ENCODE measurements at regions not wholly inside any gene's neighbourhood (a gene's known extent, or its start where the extent isn't known, plus 50 kb on each side); places are given as distances from the start of the nearest gene placed in this dataset.

- no peaks in the 10 kb centered on the region for H4K20me1 ChIP-seq (ENCODE audit: insufficient read depth)
- H2AFZ ChIP-seq (ENCODE audit: low read depth): no peak overlapping the region
- H3K9ac ChIP-seq: no peak overlapping the region
Measured at GRCh38 chr6:4289770-4290320, 154.5 kb upstream of the ECI2 start.

GRCh38 chr6:4287811-4288244, 152.5 kb upstream of the ECI2 start:
- no peak overlapping the region for H3K9ac ChIP-seq

More at GRCh38 chr6:4289770-4290320, 154.5 kb upstream of the ECI2 start:
- Histone ChIP-seq H3K4me1 (ENCODE audit: low read depth, poor library complexity, severe bottlenecking) (no peaks in the 10 kb centered on the region), H3K27ac (no peak overlapping the region), H3K36me3 (ENCODE audit: insufficient read depth) (no peaks in the 10 kb centered on the region), H3K79me2 (ENCODE audit: insufficient read depth, low read depth) (no peaks in the 10 kb centered on the region), H3K27me3 (ENCODE audit: insufficient read depth, low read depth) (no peaks in the 10 kb centered on the region), H3K4me2 (no peak overlapping the region), H3K4me3 (IDR thresholded peaks at IDR 0.05; ENCODE audit: insufficient read depth, low read depth, low read length) (no peak overlapping the region)
- TF ChIP-seq CTCF (conservative IDR thresholded peaks at IDR 0.05; ENCODE audit: low read depth, low read length): no peak

GRCh38 chr6:4287372-4287771, 152.0 kb upstream of the ECI2 start:
- no peak overlapping the region for H3K27ac ChIP-seq
- H3K9ac ChIP-seq: no peak overlapping the region
- no peaks in the 10 kb centered on the region for H4K20me1 ChIP-seq (ENCODE audit: insufficient read depth)
- H3K79me2 ChIP-seq (ENCODE audit: insufficient read depth, low read depth): no peaks in the 10 kb centered on the region
- H3K27me3 ChIP-seq (ENCODE audit: insufficient read depth, low read depth): no peaks in the 10 kb centered on the region
- no peak for TF ChIP-seq CTCF (conservative IDR thresholded peaks at IDR 0.05; ENCODE audit: low read depth, low read length)
- H2AFZ ChIP-seq (ENCODE audit: low read depth): no peak overlapping the region
- H3K4me3 ChIP-seq (IDR thresholded peaks at IDR 0.05; ENCODE audit: insufficient read depth, low read depth, low read length): no peak overlapping the region
- H3K4me1 ChIP-seq (ENCODE audit: low read depth, poor library complexity, severe bottlenecking): no peaks in the 10 kb centered on the region
- no peaks in the 10 kb centered on the region for H3K36me3 ChIP-seq (ENCODE audit: insufficient read depth)
- no peak overlapping the region for H3K4me2 ChIP-seq

More at GRCh38 chr6:4287811-4288244, 152.5 kb upstream of the ECI2 start:
- Histone ChIP-seq H3K4me3 (IDR thresholded peaks at IDR 0.05; ENCODE audit: insufficient read depth, low read depth, low read length) (no peak overlapping the region), H3K4me2 (no peak overlapping the region), H3K4me1 (ENCODE audit: low read depth, poor library complexity, severe bottlenecking) (no peaks in the 10 kb centered on the region), H3K27me3 (ENCODE audit: insufficient read depth, low read depth) (no peaks in the 10 kb centered on the region), H4K20me1 (ENCODE audit: insufficient read depth) (no peaks in the 10 kb centered on the region), H3K27ac (no peak overlapping the region), H3K79me2 (ENCODE audit: insufficient read depth, low read depth) (no peaks in the 10 kb centered on the region), H3K36me3 (ENCODE audit: insufficient read depth) (no peaks in the 10 kb centered on the region), H2AFZ (ENCODE audit: low read depth) (no peak overlapping the region)
- TF ChIP-seq CTCF (conservative IDR thresholded peaks at IDR 0.05; ENCODE audit: low read depth, low read length): no peak

GRCh38 chr6:4282926-4283325, 147.6 kb upstream of the ECI2 start:
- H3K79me2 ChIP-seq (ENCODE audit: insufficient read depth, low read depth): no peaks in the 10 kb centered on the region
- H4K20me1 ChIP-seq (ENCODE audit: insufficient read depth): no peaks in the 10 kb centered on the region
- H3K36me3 ChIP-seq (ENCODE audit: insufficient read depth): no peaks in the 10 kb centered on the region
- H3K27ac ChIP-seq: no peak overlapping the region
- H3K9ac ChIP-seq: no peak overlapping the region
- H3K4me2 ChIP-seq: no peak overlapping the region
- no peak overlapping the region for H2AFZ ChIP-seq (ENCODE audit: low read depth)
- no peak for TF ChIP-seq CTCF (conservative IDR thresholded peaks at IDR 0.05; ENCODE audit: low read depth, low read length)
- no peaks in the 10 kb centered on the region for H3K27me3 ChIP-seq (ENCODE audit: insufficient read depth, low read depth)
- no peak overlapping the region for H3K4me3 ChIP-seq (IDR thresholded peaks at IDR 0.05; ENCODE audit: insufficient read depth, low read depth, low read length)
- no peaks in the 10 kb centered on the region for H3K4me1 ChIP-seq (ENCODE audit: low read depth, poor library complexity, severe bottlenecking)

Data from KMS-11 (cell line).